BE2C (cell line): ENCODE measurements at regions not wholly inside any gene's neighbourhood (a gene's known extent, or its start where the extent isn't known, plus 50 kb on each side); places are given as distances from the start of the nearest gene placed in this dataset.

Experiments
- DNase-seq: peaks from one replicate; pipeline ENCODE4 v3.0.0-alpha.2; 2020
- H3K27me3 ChIP-seq: fragments of 250-450 bp; sonication (Bioruptor Pico); 2 replicates; pipeline ENCODE4 v1.5.1; 2020; ENCODE audit warnings: mild to moderate bottlenecking
- H3K36me3 ChIP-seq: fragments of 250-450 bp; sonication (Bioruptor Pico); 2 replicates; pipeline ENCODE4 v1.5.1; 2020; ENCODE audit warnings: mild to moderate bottlenecking
- H3K4me1 ChIP-seq: fragments of 250-450 bp; sonication (Bioruptor Pico); 2 replicates; pipeline ENCODE4 v1.5.1; 2020
- H3K4me3 ChIP-seq: 2 replicates; pipeline ENCODE4 v1.5.1; 2011; ENCODE audit warnings: low read depth, low read length
- H3K9me3 ChIP-seq: fragments of 250-450 bp; sonication (Bioruptor Pico); 2 replicates; pipeline ENCODE4 v1.5.1; 2020
- TF ChIP-seq, protein P1 (sequence below): IDR thresholded peaks from 2 replicates; pipeline ENCODE4 v1.5.1; 2012; ENCODE audit warnings: mild to moderate bottlenecking, low read depth, low read length

DNA sequence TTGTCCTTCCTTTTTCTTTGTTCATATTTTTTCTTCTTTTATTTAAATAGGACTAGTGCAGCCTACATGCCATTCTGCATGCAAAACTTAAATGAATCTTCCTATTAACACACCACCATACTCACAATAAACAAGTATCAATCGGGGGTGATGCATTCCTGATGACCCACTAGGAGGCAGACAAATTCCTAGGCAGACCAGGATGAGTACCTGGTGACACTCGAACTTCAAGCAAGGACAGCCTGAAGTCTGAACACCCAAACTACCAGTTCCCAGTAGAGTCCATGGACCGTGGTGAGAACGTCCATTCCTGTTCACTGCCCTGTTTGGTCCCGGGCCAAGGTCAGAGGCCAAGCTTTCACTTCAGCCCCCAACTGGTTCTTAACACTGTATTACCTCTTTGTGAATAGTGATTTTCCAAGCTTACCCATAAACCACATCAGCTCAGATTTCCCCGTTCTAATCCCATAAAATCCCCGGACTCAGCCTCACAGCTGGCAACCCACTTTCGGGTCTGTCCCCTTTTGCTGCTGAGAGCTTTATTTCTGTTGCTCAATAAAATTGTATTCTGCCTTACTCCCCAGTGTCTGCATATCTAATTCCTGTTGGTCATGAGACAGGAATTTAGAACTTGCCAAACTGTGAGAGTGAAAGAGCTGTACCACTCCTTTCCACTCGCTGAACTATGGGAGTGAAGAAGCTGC lies 1286.6 kb downstream of the FSTL5 start:
- H3K36me3 ChIP-seq: no peaks in the 10 kb centered on the region
- TF ChIP-seq, protein P1, sequence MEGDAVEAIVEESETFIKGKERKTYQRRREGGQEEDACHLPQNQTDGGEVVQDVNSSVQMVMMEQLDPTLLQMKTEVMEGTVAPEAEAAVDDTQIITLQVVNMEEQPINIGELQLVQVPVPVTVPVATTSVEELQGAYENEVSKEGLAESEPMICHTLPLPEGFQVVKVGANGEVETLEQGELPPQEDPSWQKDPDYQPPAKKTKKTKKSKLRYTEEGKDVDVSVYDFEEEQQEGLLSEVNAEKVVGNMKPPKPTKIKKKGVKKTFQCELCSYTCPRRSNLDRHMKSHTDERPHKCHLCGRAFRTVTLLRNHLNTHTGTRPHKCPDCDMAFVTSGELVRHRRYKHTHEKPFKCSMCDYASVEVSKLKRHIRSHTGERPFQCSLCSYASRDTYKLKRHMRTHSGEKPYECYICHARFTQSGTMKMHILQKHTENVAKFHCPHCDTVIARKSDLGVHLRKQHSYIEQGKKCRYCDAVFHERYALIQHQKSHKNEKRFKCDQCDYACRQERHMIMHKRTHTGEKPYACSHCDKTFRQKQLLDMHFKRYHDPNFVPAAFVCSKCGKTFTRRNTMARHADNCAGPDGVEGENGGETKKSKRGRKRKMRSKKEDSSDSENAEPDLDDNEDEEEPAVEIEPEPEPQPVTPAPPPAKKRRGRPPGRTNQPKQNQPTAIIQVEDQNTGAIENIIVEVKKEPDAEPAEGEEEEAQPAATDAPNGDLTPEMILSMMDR: no peak
- H3K4me1 ChIP-seq: peaks cover 4% of the 10 kb centered on the region; the same call in 1 of the 2 replicates
- H3K27me3 ChIP-seq: no peaks in the 10 kb centered on the region
- H3K9me3 ChIP-seq: no peaks in the 10 kb centered on the region; the same call in 1 of the 2 replicates
- no peak for DNase-seq
- no peak overlapping the region for H3K4me3 ChIP-seq

DNA sequence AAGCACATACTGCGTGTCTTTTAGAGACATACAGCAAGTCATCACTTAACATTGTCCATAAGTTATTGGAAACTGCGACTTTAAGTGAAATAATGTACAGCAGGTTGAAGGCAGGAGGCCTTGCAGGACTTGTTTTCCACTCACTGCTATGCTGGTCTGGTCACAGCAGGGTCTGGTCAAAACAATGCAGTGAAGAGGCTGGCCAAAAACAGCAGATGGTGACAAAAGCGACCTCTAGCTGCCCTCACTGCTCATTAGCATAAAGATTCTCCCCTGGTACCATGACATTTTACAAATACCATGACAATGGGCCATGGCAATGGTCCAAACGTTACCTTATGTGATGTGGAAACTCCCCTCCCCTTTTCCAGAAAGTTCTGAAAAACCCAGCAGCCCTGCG lies 1283.6 kb downstream of the FSTL5 start:
- DNase-seq: no peak
- no peaks in the 10 kb centered on the region for H3K27me3 ChIP-seq
- TF ChIP-seq, protein P1: no peak

DNA sequence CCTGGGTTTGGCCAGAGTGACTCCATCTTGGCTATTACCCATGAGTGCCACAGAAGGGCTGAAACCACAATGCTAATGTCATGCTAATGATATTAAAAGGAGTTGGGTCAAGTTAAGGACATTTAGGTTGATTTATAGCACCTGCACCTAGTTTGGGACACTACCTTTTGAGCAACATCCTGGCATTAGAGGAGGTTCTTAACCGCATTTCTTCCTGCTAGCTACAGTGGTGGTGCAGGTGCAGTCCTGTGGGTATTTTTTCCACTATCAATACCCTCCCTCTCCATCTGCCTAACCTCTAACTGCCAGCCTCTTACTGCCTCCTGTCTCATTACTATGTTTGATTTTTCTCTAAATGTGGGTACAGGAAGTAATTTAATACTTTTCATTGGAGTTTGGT lies 1276.1 kb downstream of the FSTL5 start:
- no peak overlapping the region for H3K4me3 ChIP-seq
- H3K27me3 ChIP-seq: no peaks in the 10 kb centered on the region
- H3K4me1 ChIP-seq: no peaks in the 10 kb centered on the region
- TF ChIP-seq, protein P1: no peak
- H3K36me3 ChIP-seq: no peaks in the 10 kb centered on the region
- no peak for DNase-seq
- no peaks in the 10 kb centered on the region for H3K9me3 ChIP-seq

More for the DNA sequence above, 1283.6 kb downstream of the FSTL5 start:
- Histone ChIP-seq H3K36me3 (no peaks in the 10 kb centered on the region), H3K9me3 (no peaks in the 10 kb centered on the region; the same call in 1 of the 2 replicates), H3K4me1 (no peaks in the 10 kb centered on the region), H3K4me3 (no peak overlapping the region)

DNA sequence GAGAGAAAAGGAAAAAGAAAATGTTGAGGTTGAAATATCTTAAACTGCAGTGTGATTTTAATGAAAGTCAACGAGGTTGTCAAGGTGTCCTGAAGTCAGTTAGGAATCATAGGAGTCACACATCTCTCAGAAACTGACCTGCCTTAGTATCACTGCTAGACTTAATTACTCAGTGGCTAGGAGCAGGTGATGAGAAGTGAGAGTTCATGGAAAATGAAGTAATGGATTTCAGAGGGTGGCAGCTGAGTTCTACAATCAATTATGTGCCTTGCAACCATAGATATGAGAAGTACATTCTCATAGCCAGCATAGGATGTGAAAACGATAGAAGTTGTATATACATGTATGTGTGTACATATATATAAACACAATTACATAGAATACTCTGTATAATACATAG lies 1269.7 kb downstream of the FSTL5 start:
- no peaks in the 10 kb centered on the region for H3K9me3 ChIP-seq
- TF ChIP-seq, protein P1: no peak
- H3K27me3 ChIP-seq: no peaks in the 10 kb centered on the region
- no peak for DNase-seq
- H3K36me3 ChIP-seq: no peaks in the 10 kb centered on the region
- peaks cover 13% of the 10 kb centered on the region for H3K4me1 ChIP-seq
- no peak overlapping the region for H3K4me3 ChIP-seq

DNA sequence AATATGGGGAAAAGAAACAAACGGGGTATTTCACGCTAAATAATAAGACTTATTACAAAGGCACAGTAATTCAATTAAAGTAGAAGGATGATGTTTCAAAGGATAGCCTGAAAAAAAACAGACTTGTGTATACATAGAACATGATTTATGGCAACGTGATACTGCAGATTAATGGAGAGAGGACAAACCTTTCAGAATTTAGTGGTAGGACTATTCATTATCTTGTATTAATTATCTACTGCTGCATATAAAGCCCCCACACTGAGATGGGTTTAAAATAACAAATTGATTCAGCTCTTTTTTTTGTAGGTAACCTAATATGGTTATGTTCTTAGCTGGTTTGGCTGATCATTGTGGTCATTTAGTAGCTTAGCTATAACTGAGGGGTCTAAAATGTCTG lies 1269.0 kb downstream of the FSTL5 start:
- H3K4me1 ChIP-seq: peaks cover 13% of the 10 kb centered on the region
- DNase-seq: no peak
- H3K9me3 ChIP-seq: no peaks in the 10 kb centered on the region
- TF ChIP-seq, protein P1: no peak
- H3K27me3 ChIP-seq: no peaks in the 10 kb centered on the region
- H3K4me3 ChIP-seq: no peak overlapping the region
- H3K36me3 ChIP-seq: no peaks in the 10 kb centered on the region

DNA sequence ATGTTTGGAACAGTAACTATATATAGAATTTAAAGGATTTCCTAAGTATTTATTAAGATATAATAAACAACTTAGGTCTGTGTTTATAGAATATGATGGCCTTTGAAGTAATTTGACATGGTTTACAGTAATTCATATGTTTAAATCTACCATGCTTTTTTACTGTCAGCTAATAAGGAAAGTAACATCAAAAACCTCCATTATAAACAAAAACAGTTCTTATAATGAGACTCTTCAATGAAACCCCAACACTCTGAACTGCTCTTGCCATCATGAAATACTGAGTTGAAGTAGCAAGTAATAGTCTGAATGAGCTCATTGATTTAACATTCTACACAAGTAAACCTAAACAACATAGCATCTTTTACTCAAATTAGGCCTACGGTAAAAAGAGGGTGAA lies 1236.5 kb downstream of the FSTL5 start:
- TF ChIP-seq, protein P1: no peak
- H3K4me3 ChIP-seq: no peak overlapping the region
- no peaks in the 10 kb centered on the region for H3K4me1 ChIP-seq
- DNase-seq: no peak
- no peaks in the 10 kb centered on the region for H3K36me3 ChIP-seq
- no peaks in the 10 kb centered on the region for H3K9me3 ChIP-seq
- H3K27me3 ChIP-seq: no peaks in the 10 kb centered on the region
